ENCODE measurements at regions not wholly inside any gene's neighbourhood (a gene's known extent, or its start where the extent isn't known, plus 50 kb on each side); places are given as distances from the start of the nearest gene placed in this dataset.

DNA sequence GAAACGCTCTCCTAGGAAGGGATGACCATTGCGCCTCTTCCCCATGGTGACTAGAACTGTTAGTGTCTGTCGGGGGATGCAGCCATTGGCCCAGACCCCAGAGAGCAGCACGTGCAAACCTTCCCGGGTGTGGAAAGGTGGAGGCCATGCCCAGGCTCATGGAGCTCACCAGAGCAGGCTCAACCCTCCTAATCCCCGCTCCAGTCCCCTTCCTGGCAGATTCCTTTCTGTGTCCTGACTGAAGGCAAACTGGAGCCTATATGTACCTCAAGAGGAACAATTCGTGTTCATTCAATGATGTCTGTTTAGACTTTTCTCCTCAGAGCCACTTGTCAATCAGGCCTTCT is 94.4 kb downstream of the RHOB start:
- DNase-seq = no peak
- no peaks in the 10 kb centered on the region for H3K9me3 ChIP-seq
- H3K27ac ChIP-seq = no peak overlapping the region
- H3K27me3 ChIP-seq = no peaks in the 10 kb centered on the region
- no peak overlapping the region for H3K4me3 ChIP-seq
- H3K4me1 ChIP-seq = no peaks in the 10 kb centered on the region
- intact Hi-C loops (cut with DNase I; ENCODE audit: low total_unique reads) = no loop called here
- no peak for TF ChIP-seq POLR2A (IDR thresholded peaks at IDR 0.05)
- TF ChIP-seq, protein P1, sequence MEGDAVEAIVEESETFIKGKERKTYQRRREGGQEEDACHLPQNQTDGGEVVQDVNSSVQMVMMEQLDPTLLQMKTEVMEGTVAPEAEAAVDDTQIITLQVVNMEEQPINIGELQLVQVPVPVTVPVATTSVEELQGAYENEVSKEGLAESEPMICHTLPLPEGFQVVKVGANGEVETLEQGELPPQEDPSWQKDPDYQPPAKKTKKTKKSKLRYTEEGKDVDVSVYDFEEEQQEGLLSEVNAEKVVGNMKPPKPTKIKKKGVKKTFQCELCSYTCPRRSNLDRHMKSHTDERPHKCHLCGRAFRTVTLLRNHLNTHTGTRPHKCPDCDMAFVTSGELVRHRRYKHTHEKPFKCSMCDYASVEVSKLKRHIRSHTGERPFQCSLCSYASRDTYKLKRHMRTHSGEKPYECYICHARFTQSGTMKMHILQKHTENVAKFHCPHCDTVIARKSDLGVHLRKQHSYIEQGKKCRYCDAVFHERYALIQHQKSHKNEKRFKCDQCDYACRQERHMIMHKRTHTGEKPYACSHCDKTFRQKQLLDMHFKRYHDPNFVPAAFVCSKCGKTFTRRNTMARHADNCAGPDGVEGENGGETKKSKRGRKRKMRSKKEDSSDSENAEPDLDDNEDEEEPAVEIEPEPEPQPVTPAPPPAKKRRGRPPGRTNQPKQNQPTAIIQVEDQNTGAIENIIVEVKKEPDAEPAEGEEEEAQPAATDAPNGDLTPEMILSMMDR (IDR thresholded peaks at IDR 0.05) = no peak
- no peaks in the 10 kb centered on the region for H3K36me3 ChIP-seq

DNA sequence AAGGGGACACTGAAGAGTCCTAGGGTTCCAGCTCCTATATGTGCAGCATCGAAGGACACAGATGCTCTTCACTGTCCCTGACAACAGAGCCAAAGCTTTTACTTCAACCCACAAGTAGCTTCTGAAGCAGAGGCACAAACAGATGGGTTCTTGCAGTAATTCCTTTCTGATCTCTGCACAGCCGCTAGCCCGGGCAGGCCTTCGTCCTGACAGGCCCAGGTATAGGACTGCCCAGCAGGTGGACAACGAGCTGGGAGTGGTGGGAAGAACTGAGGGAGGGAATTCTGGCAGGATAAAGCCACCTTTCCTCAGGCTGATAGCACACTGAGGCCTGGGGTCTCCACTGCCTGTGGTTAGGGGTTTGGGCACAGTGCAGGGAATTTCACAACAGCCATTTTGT is 94.8 kb downstream of the RHOB start:
- H3K9me3 ChIP-seq = no peaks in the 10 kb centered on the region
- intact Hi-C loops (cut with DNase I; ENCODE audit: low total_unique reads) = no loop called here
- no peak for DNase-seq
- no peak overlapping the region for H3K4me3 ChIP-seq
- H3K27me3 ChIP-seq = no peaks in the 10 kb centered on the region
- H3K4me1 ChIP-seq = no peaks in the 10 kb centered on the region
- no peaks in the 10 kb centered on the region for H3K36me3 ChIP-seq
- H3K27ac ChIP-seq = no peak overlapping the region
- TF ChIP-seq, protein P1 (IDR thresholded peaks at IDR 0.05) = no peak
- no peak for TF ChIP-seq POLR2A (IDR thresholded peaks at IDR 0.05)

DNA sequence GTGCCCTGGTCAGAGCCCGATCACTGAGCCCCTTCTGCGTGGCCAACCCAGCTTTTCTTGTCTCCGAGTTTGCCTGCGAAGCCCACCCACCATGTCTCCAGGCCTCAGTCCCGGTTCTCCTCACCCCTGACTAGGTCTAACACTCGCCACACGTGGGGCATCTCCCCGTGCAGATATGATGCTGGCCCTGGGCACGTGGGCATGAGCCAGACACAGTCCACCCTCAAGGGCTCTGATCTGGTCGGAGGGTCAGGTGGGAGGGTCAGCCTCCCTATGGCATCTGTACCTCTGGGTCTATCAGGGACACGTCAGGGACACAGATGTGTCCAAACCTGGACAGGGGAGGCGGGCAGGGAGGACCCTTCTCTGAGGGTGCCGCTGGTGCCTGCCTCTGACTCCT is 95.4 kb downstream of the RHOB start:
- H3K27ac ChIP-seq = no peak overlapping the region
- DNase-seq = no peak
- TF ChIP-seq, protein P1 (IDR thresholded peaks at IDR 0.05) = no peak
- no peak for TF ChIP-seq POLR2A (IDR thresholded peaks at IDR 0.05)
- no peaks in the 10 kb centered on the region for H3K27me3 ChIP-seq
- no peaks in the 10 kb centered on the region for H3K9me3 ChIP-seq
- H3K4me1 ChIP-seq = no peaks in the 10 kb centered on the region
- H3K36me3 ChIP-seq = no peaks in the 10 kb centered on the region
- H3K4me3 ChIP-seq = no peak overlapping the region
- intact Hi-C loops (cut with DNase I; ENCODE audit: low total_unique reads) = no loop called here

DNA sequence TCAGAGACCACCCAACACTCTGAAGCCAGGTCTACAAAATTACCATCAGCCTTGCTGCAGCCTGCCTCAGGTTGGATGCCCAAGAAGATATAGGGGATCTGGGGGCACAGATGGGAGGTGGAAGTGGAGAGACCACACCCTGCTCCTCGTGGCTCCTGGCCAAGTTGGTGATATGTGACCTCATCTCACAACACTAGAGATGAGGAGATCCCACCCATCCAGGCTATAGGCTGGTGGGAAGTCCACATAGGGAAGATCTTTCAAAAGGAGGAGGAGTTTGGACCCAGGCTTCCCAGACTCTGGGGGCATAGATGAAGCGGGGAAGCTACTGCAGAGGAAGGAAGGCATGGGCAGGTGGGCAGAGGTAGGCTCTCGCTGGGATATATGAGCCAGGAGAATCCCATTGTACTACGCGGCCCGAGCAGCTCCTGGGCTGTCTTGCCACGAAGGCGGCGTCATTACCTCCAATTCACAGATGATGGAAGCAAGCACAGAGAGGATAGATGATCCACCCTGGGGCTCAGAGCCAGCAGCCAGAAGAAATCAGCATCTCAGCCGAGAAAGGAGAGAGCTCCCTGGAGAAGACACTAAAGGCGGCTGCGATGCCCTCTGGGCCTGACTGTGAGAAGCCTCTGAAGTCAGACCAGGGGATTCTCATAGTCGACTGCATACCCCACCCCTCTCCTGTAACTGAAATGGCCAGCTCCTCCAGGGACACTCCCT is 96.0 kb downstream of the RHOB start:
- peak; percentile 49 to 59 for DNase-seq
- no peak overlapping the region for H3K4me3 ChIP-seq

DNA sequence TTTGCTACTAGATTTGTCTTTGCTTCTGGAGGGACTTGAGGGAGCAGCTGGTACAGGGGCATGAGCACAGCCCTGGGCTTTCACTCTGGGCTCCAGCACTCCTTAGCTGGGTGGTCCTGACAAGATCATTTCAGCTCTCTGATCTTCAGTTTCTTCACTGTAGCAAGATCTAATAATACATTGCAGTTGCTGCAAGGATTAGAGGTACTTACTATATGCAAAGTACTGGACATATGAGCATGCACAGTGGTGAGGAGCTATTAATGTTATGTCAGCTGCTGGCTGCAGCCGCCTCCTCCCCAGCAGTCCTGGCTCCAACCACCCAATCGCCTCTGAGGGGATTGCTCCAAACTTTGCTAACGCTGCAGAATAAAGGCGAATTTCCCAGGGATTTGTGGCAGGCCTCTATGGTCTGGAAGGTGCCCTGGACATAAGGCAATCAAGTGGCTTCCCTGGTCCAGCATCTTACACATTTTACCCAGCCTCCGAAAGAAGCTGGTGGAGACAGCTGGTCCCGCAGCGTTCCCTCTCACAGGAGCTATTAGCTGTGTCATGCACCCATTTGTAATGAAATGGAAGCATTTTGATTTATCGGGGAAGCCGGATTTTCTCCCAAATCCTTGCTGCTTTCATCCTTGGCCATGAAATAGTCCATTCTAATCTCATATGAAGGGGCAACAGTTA is 96.7 kb downstream of the RHOB start:
- Histone ChIP-seq H3K27ac (no peak overlapping the region), H3K36me3 (no peaks in the 10 kb centered on the region), H3K27me3 (no peaks in the 10 kb centered on the region), H3K9me3 (no peaks in the 10 kb centered on the region), H3K4me3 (no peak overlapping the region), H3K4me1 (no peaks in the 10 kb centered on the region)
- intact Hi-C loops (cut with DNase I; ENCODE audit: low total_unique reads) = no loop called here
- DNase-seq = peak in 1 of 2 donors; percentile 13
- TF ChIP-seq, protein P1 (IDR thresholded peaks at IDR 0.05) = no peak
- TF ChIP-seq POLR2A (IDR thresholded peaks at IDR 0.05) = no peak

More for the DNA sequence above, 96.0 kb downstream of the RHOB start:
- intact Hi-C loops (cut with DNase I; ENCODE audit: low total_unique reads) = no loop called here
- H3K27me3 ChIP-seq = no peaks in the 10 kb centered on the region
- no peaks in the 10 kb centered on the region for H3K36me3 ChIP-seq
- H3K4me1 ChIP-seq = no peaks in the 10 kb centered on the region
- no peaks in the 10 kb centered on the region for H3K9me3 ChIP-seq
- TF ChIP-seq, protein P1 (IDR thresholded peaks at IDR 0.05) = no peak
- TF ChIP-seq POLR2A (IDR thresholded peaks at IDR 0.05) = no peak
- H3K27ac ChIP-seq = no peak overlapping the region
